Peyer's patch (tissue), 4 donors: ENCODE measurements at regions not wholly inside any gene's neighbourhood (a gene's known extent, or its start where the extent isn't known, plus 50 kb on each side); places are given as distances from the start of the nearest gene placed in this dataset.

Experiments
- POLR2A ChIP-seq, 2 donors: fragments of 450-650 bp; IDR thresholded peaks; one replicate each; pipeline ENCODE4 v1.5.1; 2017; ENCODE audit warnings: antibody characterized with exemption in 2 of 2, mild to moderate bottlenecking in 2 of 2, moderate library complexity in 2 of 2
- TF ChIP-seq, protein P1 (sequence below), 6 experiments: fragments of 450-650 bp in 4 of 6; fragments of 200-600 bp in 2 of 6; sonication (generic) in 1 of 6; IDR thresholded peaks; one replicate each; pipeline ENCODE4 v1.5.1; 2017 to 2019; ENCODE audit warnings: antibody characterized with exemption in 6 of 6, mild to moderate bottlenecking in 3 of 6, moderate library complexity in 1 of 6

DNA sequence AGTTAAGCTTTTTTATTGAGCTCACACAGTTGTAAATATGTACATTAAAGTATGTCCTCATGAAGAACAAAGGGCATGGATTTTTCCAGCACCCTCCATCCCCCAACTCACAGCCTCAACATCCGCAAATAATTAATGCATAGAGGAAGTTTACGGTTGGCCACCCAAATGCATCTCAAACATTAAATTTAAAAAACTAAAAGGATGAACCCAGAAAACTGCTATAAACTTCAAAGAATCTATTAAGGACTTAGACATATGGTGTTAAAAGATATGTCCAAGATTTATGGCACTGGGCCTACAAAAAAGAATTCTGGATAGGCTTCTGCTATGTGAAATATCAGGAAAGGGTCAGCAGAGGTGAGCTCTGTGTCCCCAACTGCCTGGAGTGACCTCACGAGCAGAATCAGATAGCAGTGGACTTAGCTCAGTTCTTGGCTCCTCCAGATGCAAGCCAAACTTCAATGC, 54.0 kb upstream of the TNC start:
- no peak for TF ChIP-seq POLR2A (IDR thresholded peaks at IDR 0.05)
- TF ChIP-seq, protein P1, sequence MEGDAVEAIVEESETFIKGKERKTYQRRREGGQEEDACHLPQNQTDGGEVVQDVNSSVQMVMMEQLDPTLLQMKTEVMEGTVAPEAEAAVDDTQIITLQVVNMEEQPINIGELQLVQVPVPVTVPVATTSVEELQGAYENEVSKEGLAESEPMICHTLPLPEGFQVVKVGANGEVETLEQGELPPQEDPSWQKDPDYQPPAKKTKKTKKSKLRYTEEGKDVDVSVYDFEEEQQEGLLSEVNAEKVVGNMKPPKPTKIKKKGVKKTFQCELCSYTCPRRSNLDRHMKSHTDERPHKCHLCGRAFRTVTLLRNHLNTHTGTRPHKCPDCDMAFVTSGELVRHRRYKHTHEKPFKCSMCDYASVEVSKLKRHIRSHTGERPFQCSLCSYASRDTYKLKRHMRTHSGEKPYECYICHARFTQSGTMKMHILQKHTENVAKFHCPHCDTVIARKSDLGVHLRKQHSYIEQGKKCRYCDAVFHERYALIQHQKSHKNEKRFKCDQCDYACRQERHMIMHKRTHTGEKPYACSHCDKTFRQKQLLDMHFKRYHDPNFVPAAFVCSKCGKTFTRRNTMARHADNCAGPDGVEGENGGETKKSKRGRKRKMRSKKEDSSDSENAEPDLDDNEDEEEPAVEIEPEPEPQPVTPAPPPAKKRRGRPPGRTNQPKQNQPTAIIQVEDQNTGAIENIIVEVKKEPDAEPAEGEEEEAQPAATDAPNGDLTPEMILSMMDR (IDR thresholded peaks at IDR 0.05), result no peak
